ENCODE measurements at regions not wholly inside any gene's neighbourhood (a gene's known extent, or its start where the extent isn't known, plus 50 kb on each side); places are given as distances from the start of the nearest gene placed in this dataset.
"Not testable (repeated sequence)": the region's sequence is repeated elsewhere in the genome, so short reads cannot be mapped to it uniquely, and the experiment has no call there.

DNA sequence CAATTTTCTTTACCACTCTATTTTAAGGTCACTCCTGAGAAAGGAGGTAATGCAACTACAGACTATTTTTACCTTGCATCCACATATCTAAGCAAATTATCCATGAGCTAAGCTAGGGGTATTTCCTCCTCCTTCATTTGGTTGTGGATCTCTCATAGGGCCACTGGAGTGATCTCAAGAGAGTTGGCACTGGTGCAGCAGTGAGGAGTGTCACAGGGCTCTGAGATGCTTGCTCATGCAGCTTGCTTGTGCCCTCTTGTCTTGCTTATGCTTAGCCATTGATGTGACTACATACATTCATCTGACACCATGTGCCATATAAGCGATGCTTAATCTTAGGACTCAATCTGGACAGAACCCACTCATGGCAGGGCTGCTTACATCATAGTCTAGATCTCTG lies 950.3 kb downstream of the TSN start:
- Mint-ChIP-seq H3K27me3 (ENCODE audit: unreplicated experiment) (no peaks in the 10 kb centered on the region), H3K4me3 (ENCODE audit: unreplicated experiment) (no peak overlapping the region), H3K27ac (ENCODE audit: unreplicated experiment) (no peak overlapping the region), H3K36me3 (ENCODE audit: low read depth, unreplicated experiment) (no peaks in the 10 kb centered on the region), H3K9me3 (ENCODE audit: unreplicated experiment) (no peaks in the 10 kb centered on the region), H3K4me1 (ENCODE audit: unreplicated experiment) (no peaks in the 10 kb centered on the region)
- TF ChIP-seq, protein P1, sequence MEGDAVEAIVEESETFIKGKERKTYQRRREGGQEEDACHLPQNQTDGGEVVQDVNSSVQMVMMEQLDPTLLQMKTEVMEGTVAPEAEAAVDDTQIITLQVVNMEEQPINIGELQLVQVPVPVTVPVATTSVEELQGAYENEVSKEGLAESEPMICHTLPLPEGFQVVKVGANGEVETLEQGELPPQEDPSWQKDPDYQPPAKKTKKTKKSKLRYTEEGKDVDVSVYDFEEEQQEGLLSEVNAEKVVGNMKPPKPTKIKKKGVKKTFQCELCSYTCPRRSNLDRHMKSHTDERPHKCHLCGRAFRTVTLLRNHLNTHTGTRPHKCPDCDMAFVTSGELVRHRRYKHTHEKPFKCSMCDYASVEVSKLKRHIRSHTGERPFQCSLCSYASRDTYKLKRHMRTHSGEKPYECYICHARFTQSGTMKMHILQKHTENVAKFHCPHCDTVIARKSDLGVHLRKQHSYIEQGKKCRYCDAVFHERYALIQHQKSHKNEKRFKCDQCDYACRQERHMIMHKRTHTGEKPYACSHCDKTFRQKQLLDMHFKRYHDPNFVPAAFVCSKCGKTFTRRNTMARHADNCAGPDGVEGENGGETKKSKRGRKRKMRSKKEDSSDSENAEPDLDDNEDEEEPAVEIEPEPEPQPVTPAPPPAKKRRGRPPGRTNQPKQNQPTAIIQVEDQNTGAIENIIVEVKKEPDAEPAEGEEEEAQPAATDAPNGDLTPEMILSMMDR (IDR thresholded peaks at IDR 0.05; ENCODE audit: unreplicated experiment): no peak
- DNase-seq (ENCODE audit: low spot score): no peak

GRCh38 chr2:122706757-122707223 lies 951.3 kb downstream of the TSN start:
- Mint-ChIP-seq H3K4me3 (ENCODE audit: unreplicated experiment) (no peak overlapping the region), H3K27me3 (ENCODE audit: unreplicated experiment) (no peaks in the 10 kb centered on the region), H3K36me3 (ENCODE audit: low read depth, unreplicated experiment) (no peaks in the 10 kb centered on the region), H3K27ac (ENCODE audit: unreplicated experiment) (no peak overlapping the region), H3K4me1 (ENCODE audit: unreplicated experiment) (no peaks in the 10 kb centered on the region), H3K9me3 (ENCODE audit: unreplicated experiment) (no peaks in the 10 kb centered on the region)
- TF ChIP-seq, protein P1 (IDR thresholded peaks at IDR 0.05; ENCODE audit: unreplicated experiment): no peak
- DNase-seq (ENCODE audit: low spot score): no peak

DNA sequence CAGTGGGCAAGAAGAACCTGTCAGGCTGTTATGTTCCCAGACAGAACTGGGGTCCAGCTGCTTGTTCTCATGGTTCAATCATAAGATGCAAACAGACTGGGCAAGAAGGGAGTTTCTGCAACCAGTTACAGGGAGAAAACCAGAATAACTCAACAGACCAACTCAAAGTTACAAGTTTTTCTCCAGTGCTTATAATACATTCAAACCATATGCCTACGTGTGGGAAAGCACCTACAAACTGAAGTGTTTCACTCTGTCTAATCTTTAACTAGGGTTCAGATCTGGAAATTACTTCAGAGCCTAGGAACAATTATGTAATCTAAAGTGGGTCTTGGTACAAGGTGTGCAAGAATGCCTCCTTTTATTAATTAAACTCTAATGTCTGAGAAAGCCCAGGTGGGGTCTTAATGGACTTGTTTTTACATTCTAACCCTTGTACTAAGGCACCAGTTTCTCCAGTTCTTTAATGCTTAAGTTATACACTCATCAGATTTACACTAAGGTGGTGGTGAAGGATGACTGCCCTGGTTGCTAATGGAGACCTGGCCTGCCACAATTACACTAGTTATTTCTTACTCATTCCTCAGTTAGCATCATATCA lies 951.9 kb downstream of the TSN start:
- no peaks in the 10 kb centered on the region for H3K9me3 Mint-ChIP-seq (ENCODE audit: unreplicated experiment)
- TF ChIP-seq, protein P1 (IDR thresholded peaks at IDR 0.05; ENCODE audit: unreplicated experiment): no peak
- H3K27ac Mint-ChIP-seq (ENCODE audit: unreplicated experiment): no peak overlapping the region
- no peaks in the 10 kb centered on the region for H3K36me3 Mint-ChIP-seq (ENCODE audit: low read depth, unreplicated experiment)
- no peaks in the 10 kb centered on the region for H3K27me3 Mint-ChIP-seq (ENCODE audit: unreplicated experiment)
- no peaks in the 10 kb centered on the region for H3K4me1 Mint-ChIP-seq (ENCODE audit: unreplicated experiment)
- H3K4me3 Mint-ChIP-seq (ENCODE audit: unreplicated experiment): no peak overlapping the region
- no peak for DNase-seq (ENCODE audit: low spot score)

GRCh38 chr2:122710049-122710448 lies 954.6 kb downstream of the TSN start:
- TF ChIP-seq, protein P1 (IDR thresholded peaks at IDR 0.05; ENCODE audit: unreplicated experiment): no peak

GRCh38 chr2:122713800-122714199 lies 958.3 kb downstream of the TSN start:
- H3K27ac Mint-ChIP-seq (ENCODE audit: unreplicated experiment): no peak overlapping the region
- no peaks in the 10 kb centered on the region for H3K4me1 Mint-ChIP-seq (ENCODE audit: unreplicated experiment)
- H3K36me3 Mint-ChIP-seq (ENCODE audit: low read depth, unreplicated experiment): no peaks in the 10 kb centered on the region
- H3K27me3 Mint-ChIP-seq (ENCODE audit: unreplicated experiment): peaks cover 2% of the 10 kb centered on the region
- TF ChIP-seq, protein P1 (IDR thresholded peaks at IDR 0.05; ENCODE audit: unreplicated experiment): no peak
- no peak overlapping the region for H3K4me3 Mint-ChIP-seq (ENCODE audit: unreplicated experiment)
- DNase-seq (ENCODE audit: low spot score): no peak
- H3K9me3 Mint-ChIP-seq (ENCODE audit: unreplicated experiment): no peaks in the 10 kb centered on the region

More at GRCh38 chr2:122710049-122710448, 954.6 kb downstream of the TSN start:
- no peak for DNase-seq (ENCODE audit: low spot score)
- Mint-ChIP-seq H3K4me3 (ENCODE audit: unreplicated experiment) (no peak overlapping the region), H3K4me1 (ENCODE audit: unreplicated experiment) (no peaks in the 10 kb centered on the region), H3K27me3 (ENCODE audit: unreplicated experiment) (peaks cover 2% of the 10 kb centered on the region), H3K36me3 (ENCODE audit: low read depth, unreplicated experiment) (no peaks in the 10 kb centered on the region), H3K9me3 (ENCODE audit: unreplicated experiment) (no peaks in the 10 kb centered on the region), H3K27ac (ENCODE audit: unreplicated experiment) (no peak overlapping the region)

GRCh38 chr2:122720822-122721221 lies 965.4 kb downstream of the TSN start:
- not testable (repeated sequence) for H3K27me3 Mint-ChIP-seq (ENCODE audit: unreplicated experiment); H3K4me3 Mint-ChIP-seq (ENCODE audit: unreplicated experiment); H3K4me1 Mint-ChIP-seq (ENCODE audit: unreplicated experiment); H3K27ac Mint-ChIP-seq (ENCODE audit: unreplicated experiment); H3K9me3 Mint-ChIP-seq (ENCODE audit: unreplicated experiment); DNase-seq (ENCODE audit: low spot score); H3K36me3 Mint-ChIP-seq (ENCODE audit: low read depth, unreplicated experiment)

Measured in endothelial cell (in vitro differentiated cells).